ENCODE measurements at regions not wholly inside any gene's neighbourhood (a gene's known extent, or its start where the extent isn't known, plus 50 kb on each side); places are given as distances from the start of the nearest gene placed in this dataset.

DNA sequence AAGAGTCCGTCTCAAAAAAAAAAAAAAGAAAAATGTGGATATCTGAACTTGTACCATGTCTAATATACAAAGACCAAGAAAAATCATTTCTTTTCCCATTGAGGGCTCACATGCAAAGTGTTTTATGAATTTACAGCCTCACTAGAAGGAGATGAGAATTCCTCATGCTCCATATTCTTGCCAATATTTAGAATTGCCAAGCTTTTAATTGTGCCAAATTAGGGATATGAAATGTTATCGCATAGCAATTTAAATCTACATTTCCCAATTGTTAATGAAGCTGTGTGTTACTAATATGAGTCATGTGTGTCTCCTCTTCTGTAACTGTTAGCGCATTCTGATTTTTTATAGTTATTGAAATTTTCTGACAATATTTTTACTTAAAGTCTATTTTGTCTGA, 63.0 kb upstream of the CRYM start:
- TF ChIP-seq, protein P1, sequence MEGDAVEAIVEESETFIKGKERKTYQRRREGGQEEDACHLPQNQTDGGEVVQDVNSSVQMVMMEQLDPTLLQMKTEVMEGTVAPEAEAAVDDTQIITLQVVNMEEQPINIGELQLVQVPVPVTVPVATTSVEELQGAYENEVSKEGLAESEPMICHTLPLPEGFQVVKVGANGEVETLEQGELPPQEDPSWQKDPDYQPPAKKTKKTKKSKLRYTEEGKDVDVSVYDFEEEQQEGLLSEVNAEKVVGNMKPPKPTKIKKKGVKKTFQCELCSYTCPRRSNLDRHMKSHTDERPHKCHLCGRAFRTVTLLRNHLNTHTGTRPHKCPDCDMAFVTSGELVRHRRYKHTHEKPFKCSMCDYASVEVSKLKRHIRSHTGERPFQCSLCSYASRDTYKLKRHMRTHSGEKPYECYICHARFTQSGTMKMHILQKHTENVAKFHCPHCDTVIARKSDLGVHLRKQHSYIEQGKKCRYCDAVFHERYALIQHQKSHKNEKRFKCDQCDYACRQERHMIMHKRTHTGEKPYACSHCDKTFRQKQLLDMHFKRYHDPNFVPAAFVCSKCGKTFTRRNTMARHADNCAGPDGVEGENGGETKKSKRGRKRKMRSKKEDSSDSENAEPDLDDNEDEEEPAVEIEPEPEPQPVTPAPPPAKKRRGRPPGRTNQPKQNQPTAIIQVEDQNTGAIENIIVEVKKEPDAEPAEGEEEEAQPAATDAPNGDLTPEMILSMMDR (IDR thresholded peaks at IDR 0.05; ENCODE audit: poor library complexity): no peak
- no peak for TF ChIP-seq EZH2 (IDR thresholded peaks at IDR 0.05; ENCODE audit: borderline replicate concordance)

Data from hepatocyte (in vitro differentiated cells).